HEK293 (cell line): ENCODE measurements at regions not wholly inside any gene's neighbourhood (a gene's known extent, or its start where the extent isn't known, plus 50 kb on each side); places are given as distances from the start of the nearest gene placed in this dataset.

Experiments
- CTCF ChIA-PET: fragments of 350-600 bp; formaldehyde crosslinking; extraction: SDS; loops from one replicate; lab custom pipeline; 2021; ENCODE audit warnings: antibody characterized with exemption; lab: Yijun Ruan, JAX
- POLR2A ChIA-PET: fragments of 300-600 bp; formaldehyde crosslinking; extraction: SDS; loops from one replicate; lab custom pipeline; 2020; ENCODE audit warnings: antibody characterized with exemption, inconsistent platforms; lab: Yijun Ruan, JAX
- H3K27ac ChIP-seq: fragments of 200-500 bp; sonication (Bioruptor generic); 2 replicates; pipeline ENCODE4 v1.5.1; 2014; ENCODE audit warnings: low read depth, low read length, control low read depth, inconsistent platforms; ENCODE audit errors: extremely low read depth
- H3K36me3 ChIP-seq, 2 experiments: fragments of 200-500 bp in 1 of 2; sonication (Bioruptor generic) in 1 of 2; 1 replicate in 1 of 2; 2 replicates in 1 of 2; pipeline ENCODE4 v1.5.1; 2014 to 2017; ENCODE audit warnings: inconsistent platforms in 2 of 2, low read length in 2 of 2; ENCODE audit not compliant: control insufficient read depth in 2 of 2, insufficient read depth in 1 of 2
- H3K4me1 ChIP-seq: fragments of 200-500 bp; sonication (Bioruptor generic); 2 replicates; pipeline ENCODE4 v1.5.1; 2014; ENCODE audit warnings: mild to moderate bottlenecking, low read length, inconsistent platforms; ENCODE audit not compliant: control insufficient read depth, insufficient read depth
- H3K4me3 ChIP-seq: 2 replicates; pipeline ENCODE4 v1.5.1; 2011; ENCODE audit warnings: low read depth, mild to moderate bottlenecking, control low read depth, low read length, moderate library complexity
- H3K9me3 ChIP-seq: fragments of 200-500 bp; sonication (Bioruptor generic); 2 replicates; pipeline ENCODE4 v1.5.1; 2014; ENCODE audit warnings: low read depth, low read length, inconsistent platforms; ENCODE audit not compliant: control insufficient read depth, insufficient read depth
- BCL11B ChIP-seq: fragments of 450-650 bp; formaldehyde crosslinking; IDR thresholded peaks from 2 replicates; pipeline ENCODE4 v1.5.1; 2016; ENCODE audit warnings: low read depth, missing biosample characterization, missing genetic modification characterization
- ELK4 ChIP-seq: IDR thresholded peaks from 2 replicates; pipeline ENCODE4 v1.6.1; 2011; ENCODE audit warnings: mild to moderate bottlenecking, low read depth, low read length, borderline replicate concordance
- GLIS1 ChIP-seq: fragments of 450-650 bp; formaldehyde crosslinking; IDR thresholded peaks from 2 replicates; pipeline ENCODE4 v1.5.1; 2016; ENCODE audit warnings: missing biosample characterization, missing genetic modification characterization
- KLF16 ChIP-seq: fragments of 450-650 bp; formaldehyde crosslinking; IDR thresholded peaks from 2 replicates; pipeline ENCODE4 v1.5.1; 2017; ENCODE audit warnings: missing biosample characterization, missing genetic modification characterization
- PRDM1 ChIP-seq: fragments of 450-650 bp; formaldehyde crosslinking; IDR thresholded peaks from 2 replicates; pipeline ENCODE4; 2016; ENCODE audit warnings: missing biosample characterization, missing genetic modification characterization
- SP3 ChIP-seq: fragments of 450-650 bp; formaldehyde crosslinking; IDR thresholded peaks from 2 replicates; pipeline ENCODE4 v1.5.1; 2016; ENCODE audit warnings: missing biosample characterization, missing genetic modification characterization
- TCF7L2 ChIP-seq: IDR thresholded peaks from 2 replicates; pipeline ENCODE4 v1.6.1; 2011; ENCODE audit warnings: low read depth, mild to moderate bottlenecking, inconsistent platforms, low read length, moderate library complexity, borderline replicate concordance
- ZBTB20 ChIP-seq: fragments of 450-650 bp; formaldehyde crosslinking; IDR thresholded peaks from 2 replicates; pipeline ENCODE4 v1.5.1; 2016; ENCODE audit warnings: missing biosample characterization, missing genetic modification characterization
- ZNF133 ChIP-seq: fragments of 450-650 bp; formaldehyde crosslinking; IDR thresholded peaks from 2 replicates; pipeline ENCODE4 v1.5.1; 2016; ENCODE audit warnings: missing biosample characterization, missing genetic modification characterization
- ZNF140 ChIP-seq: fragments of 450-650 bp; formaldehyde crosslinking; IDR thresholded peaks from 2 replicates; pipeline ENCODE4 v1.5.1; 2016; ENCODE audit warnings: missing biosample characterization, missing genetic modification characterization
- ZNF174 ChIP-seq: fragments of 450-650 bp; formaldehyde crosslinking; IDR thresholded peaks from 2 replicates; pipeline ENCODE4 v1.5.0; 2017; ENCODE audit warnings: missing biosample characterization, mild to moderate bottlenecking, missing genetic modification characterization
- ZNF26 ChIP-seq: fragments of 450-650 bp; formaldehyde crosslinking; IDR thresholded peaks from 2 replicates; pipeline ENCODE4 v1.5.1; 2016; ENCODE audit warnings: missing biosample characterization, missing genetic modification characterization
- ZNF366 ChIP-seq: fragments of 450-650 bp; formaldehyde crosslinking; conservative IDR thresholded peaks from 2 replicates; pipeline ENCODE4 v1.5.1; 2016; ENCODE audit warnings: missing biosample characterization, missing genetic modification characterization
- ZNF416 ChIP-seq: fragments of 450-650 bp; formaldehyde crosslinking; IDR thresholded peaks from 2 replicates; pipeline ENCODE4 v1.5.1; 2016; ENCODE audit warnings: missing biosample characterization, missing genetic modification characterization
- ZNF423 ChIP-seq: fragments of 450-650 bp; formaldehyde crosslinking; IDR thresholded peaks from 2 replicates; pipeline ENCODE4 v1.5.1; 2016; ENCODE audit warnings: missing biosample characterization, missing genetic modification characterization
- ZNF518A ChIP-seq: fragments of 450-650 bp; formaldehyde crosslinking; conservative IDR thresholded peaks from 2 replicates; pipeline ENCODE4 v1.5.1; 2016; ENCODE audit warnings: low read depth, missing biosample characterization, missing genetic modification characterization
- ZNF580 ChIP-seq: fragments of 450-650 bp; formaldehyde crosslinking; IDR thresholded peaks from 2 replicates; pipeline ENCODE4 v1.5.1; 2016; ENCODE audit warnings: missing biosample characterization, missing genetic modification characterization
- ZNF596 ChIP-seq: fragments of 450-650 bp; IDR thresholded peaks from 2 replicates; pipeline ENCODE4 v1.5.0; 2018; ENCODE audit warnings: missing biosample characterization, mild to moderate bottlenecking, missing genetic modification characterization, moderate library complexity
- ZNF692 ChIP-seq: fragments of 450-650 bp; formaldehyde crosslinking; IDR thresholded peaks from 2 replicates; pipeline ENCODE4 v1.5.1; 2016; ENCODE audit warnings: missing biosample characterization, missing genetic modification characterization
- ZNF747 ChIP-seq: fragments of 450-650 bp; formaldehyde crosslinking; IDR thresholded peaks from 2 replicates; pipeline ENCODE4 v1.5.1; 2016; ENCODE audit warnings: missing biosample characterization, missing genetic modification characterization
- ZNF768 ChIP-seq: fragments of 450-650 bp; formaldehyde crosslinking; IDR thresholded peaks from 2 replicates; pipeline ENCODE4 v1.5.1; 2018; ENCODE audit warnings: missing biosample characterization, mild to moderate bottlenecking, missing genetic modification characterization
- ZNF843 ChIP-seq: fragments of 450-650 bp; formaldehyde crosslinking; IDR thresholded peaks from 2 replicates; pipeline ENCODE4 v1.5.1; 2016; ENCODE audit warnings: missing biosample characterization, missing genetic modification characterization

GRCh38 chr18:22634464-22634863 lies 216.7 kb upstream of the CTAGE1 start:
- TF ChIP-seq KLF16 (tag by site-specific recombination): no peak
- TF ChIP-seq, all 188 proteins: peak for 0
- ChIA-PET POLR2A (no interaction called here), CTCF (interaction anchor here (0.7 kb wide), 1 partner anchor 356 kb away, joined by 4 read pairs; no protein-coding TSS in a partner anchor)
- no peaks in the 10 kb centered on the region for H3K9me3 ChIP-seq
- no peaks in the 10 kb centered on the region for H3K36me3 ChIP-seq
- no peak overlapping the region for H3K27ac ChIP-seq
- H3K4me1 ChIP-seq: no peaks in the 10 kb centered on the region
- no peak overlapping the region for H3K4me3 ChIP-seq

- ChIA-PET POLR2A (no interaction called here), CTCF (no interaction called here)
- Histone ChIP-seq H3K4me1 (no peaks in the 10 kb centered on the region), H3K27ac (no peak overlapping the region), H3K9me3 (no peaks in the 10 kb centered on the region), H3K4me3 (no peak overlapping the region), H3K36me3 (no peaks in the 10 kb centered on the region)
- TF ChIP-seq ZNF133 (tag by site-specific recombination) (no peak), ZNF366 (tag by site-specific recombination) (no peak), ZNF416 (tag by site-specific recombination) (no peak), TCF7L2 (no peak), ZBTB20 (no peak), BCL11B (tag by site-specific recombination) (no peak), ZNF140 (tag by site-specific recombination) (no peak), GLIS1 (tag by site-specific recombination) (no peak), SP3 (no peak), ZNF174 (tag by site-specific recombination) (no peak), ZNF843 (no peak), ZNF768 (tag by site-specific recombination) (no peak), ZNF423 (tag by site-specific recombination) (no peak), ZNF692 (tag by site-specific recombination) (no peak), ZNF580 (tag by site-specific recombination) (no peak), ELK4 (no peak), ZNF596 (tag by site-specific recombination) (no peak), ZNF747 (tag by site-specific recombination) (no peak), ZNF26 (no peak)
These were observed 220.1 kb upstream of the CTAGE1 start for GRCh38 chr18:22637787-22638186.

GRCh38 chr18:22639026-22639463 lies 221.3 kb upstream of the CTAGE1 start:
- Histone ChIP-seq H3K4me3 (no peak overlapping the region), H3K27ac (no peak overlapping the region), H3K4me1 (no peaks in the 10 kb centered on the region), H3K9me3 (no peaks in the 10 kb centered on the region), H3K36me3 (no peaks in the 10 kb centered on the region)
- CTCF ChIA-PET: no interaction called here
- POLR2A ChIA-PET: no interaction called here
- peak; percentile 71 for TF ChIP-seq PRDM1
- TF ChIP-seq ZNF518A (tag by site-specific recombination): no peak
